ENCODE measurements at regions not wholly inside any gene's neighbourhood (a gene's known extent, or its start where the extent isn't known, plus 50 kb on each side); places are given as distances from the start of the nearest gene placed in this dataset.

- Histone ChIP-seq H3K23ac (ENCODE audit: low read length) (no peak overlapping the region), H4K8ac (ENCODE audit: low read depth, low read length) (no peak overlapping the region), H2AFZ (ENCODE audit: insufficient read depth, low read length, poor library complexity) (no peak overlapping the region), H3K36me3 (ENCODE audit: control insufficient read depth in 1 of 2, insufficient read depth in 2 of 2, low read length in 2 of 2) (no peaks in the 10 kb centered on the region), H2AK5ac (ENCODE audit: low read length) (no peak overlapping the region), H3K9ac (ENCODE audit: low read length) (no peak overlapping the region), H3K4me2 (ENCODE audit: low read length) (no peak overlapping the region), H3K18ac (ENCODE audit: low read length) (no peak overlapping the region), H3K4me1 (ENCODE audit: control insufficient read depth in 1 of 2, insufficient read depth in 2 of 2, low read length in 2 of 2) (no peaks in the 10 kb centered on the region), H3K14ac (ENCODE audit: low read length) (no peak overlapping the region), H2BK120ac (ENCODE audit: insufficient read depth, low read length, poor library complexity) (no peak overlapping the region), H4K12ac (ENCODE audit: low read depth, low read length) (no peak overlapping the region), H3K27me3 (ENCODE audit: insufficient read depth, low read length) (no peaks in the 10 kb centered on the region), H4K91ac (ENCODE audit: low read depth, low read length) (no peak overlapping the region), H3K27ac (ENCODE audit: low read depth, low read length) (no peak overlapping the region), H3K79me1 (ENCODE audit: low read length) (no peaks in the 10 kb centered on the region), H3K4me3 (ENCODE audit: low read depth, low read length) (no peak overlapping the region), H2BK12ac (ENCODE audit: low read length) (no peak overlapping the region), H2BK5ac (ENCODE audit: low read depth, low read length, poor library complexity) (no peak overlapping the region), H3K9me3 (ENCODE audit: insufficient read depth, low read depth, low read length) (no peaks in the 10 kb centered on the region), H3K4ac (ENCODE audit: low read depth, low read length) (no peak overlapping the region), H3K79me2 (ENCODE audit: control insufficient read depth, insufficient read depth, low read length, poor library complexity) (no peaks in the 10 kb centered on the region)
- no CpG with 5 or more reads among the region's 2 CpGs for WGBS (ENCODE audit: extremely low coverage, insufficient coverage, insufficient read length)
- no peak for DNase-seq
These were observed 561.1 kb upstream of the SETBP1 start for GRCh38 chr18:44119607-44120006.

DNA sequence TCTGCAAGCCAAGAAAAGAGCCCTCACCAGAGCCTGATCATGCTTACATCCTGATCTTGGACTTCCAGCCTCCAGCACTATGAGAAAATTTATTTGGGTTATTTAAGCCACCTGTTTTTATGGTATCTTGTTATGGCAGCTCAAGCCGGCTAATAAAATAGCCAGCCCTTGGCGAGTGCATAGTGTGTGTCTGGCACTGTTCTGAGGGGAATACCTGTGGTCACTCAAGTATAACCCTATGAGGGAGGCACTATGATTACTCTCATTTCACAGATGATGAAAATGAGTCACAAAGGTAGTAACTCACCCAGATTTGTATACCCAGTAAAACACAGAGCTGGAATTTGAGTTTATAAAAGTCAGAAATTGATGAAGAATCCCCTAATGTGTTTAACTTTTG is 556.9 kb upstream of the SETBP1 start:
- Histone ChIP-seq H4K91ac (ENCODE audit: low read depth, low read length) (no peak overlapping the region), H3K36me3 (ENCODE audit: control insufficient read depth in 1 of 2, insufficient read depth in 2 of 2, low read length in 2 of 2) (no peaks in the 10 kb centered on the region), H3K23ac (ENCODE audit: low read length) (no peak overlapping the region), H3K79me2 (ENCODE audit: control insufficient read depth, insufficient read depth, low read length, poor library complexity) (no peaks in the 10 kb centered on the region), H4K8ac (ENCODE audit: low read depth, low read length) (no peak overlapping the region), H3K79me1 (ENCODE audit: low read length) (no peaks in the 10 kb centered on the region), H2AK5ac (ENCODE audit: low read length) (no peak overlapping the region), H2AFZ (ENCODE audit: insufficient read depth, low read length, poor library complexity) (no peak overlapping the region), H3K27ac (ENCODE audit: low read depth, low read length) (no peak overlapping the region), H3K4ac (ENCODE audit: low read depth, low read length) (no peak overlapping the region), H3K27me3 (ENCODE audit: insufficient read depth, low read length) (no peaks in the 10 kb centered on the region), H3K9ac (ENCODE audit: low read length) (no peak overlapping the region), H3K9me3 (ENCODE audit: insufficient read depth, low read depth, low read length) (no peaks in the 10 kb centered on the region), H3K18ac (ENCODE audit: low read length) (no peak overlapping the region), H3K4me2 (ENCODE audit: low read length) (no peak overlapping the region), H2BK120ac (ENCODE audit: insufficient read depth, low read length, poor library complexity) (no peak overlapping the region), H3K4me1 (ENCODE audit: control insufficient read depth in 1 of 2, insufficient read depth in 2 of 2, low read length in 2 of 2) (no peaks in the 10 kb centered on the region), H4K12ac (ENCODE audit: low read depth, low read length) (no peak overlapping the region), H3K14ac (ENCODE audit: low read length) (no peak overlapping the region), H2BK12ac (ENCODE audit: low read length) (no peak overlapping the region), H3K4me3 (ENCODE audit: low read depth, low read length) (no peak overlapping the region), H2BK5ac (ENCODE audit: low read depth, low read length, poor library complexity) (no peak overlapping the region)
- no peak for DNase-seq
- WGBS (ENCODE audit: extremely low coverage, insufficient coverage, insufficient read length): no CpG with 5 or more reads among the region's 2 CpGs

DNA sequence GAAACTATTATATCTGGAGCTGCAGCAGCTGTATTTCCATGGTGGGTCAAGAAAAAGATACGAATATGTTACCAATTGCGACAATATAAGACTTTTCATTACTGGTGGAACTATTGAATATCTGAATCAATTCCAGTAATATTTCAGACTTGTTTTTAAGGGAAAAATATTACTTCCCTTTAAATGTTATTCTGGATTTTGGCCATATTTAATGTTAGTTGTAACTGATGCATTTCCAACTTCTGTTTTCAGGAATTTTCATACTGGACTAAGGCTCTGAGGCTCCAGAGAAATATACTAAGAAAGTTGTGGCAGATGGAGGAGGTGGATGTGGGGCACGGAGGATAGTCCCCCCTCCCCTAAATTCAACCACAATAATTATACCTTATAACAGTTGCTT is 555.2 kb upstream of the SETBP1 start:
- no peak overlapping the region for H3K18ac ChIP-seq (ENCODE audit: low read length)
- no peak overlapping the region for H2BK12ac ChIP-seq (ENCODE audit: low read length)
- H3K9ac ChIP-seq (ENCODE audit: low read length): no peak overlapping the region
- H3K27me3 ChIP-seq (ENCODE audit: insufficient read depth, low read length): no peaks in the 10 kb centered on the region
- no peak overlapping the region for H3K4ac ChIP-seq (ENCODE audit: low read depth, low read length)
- no peak overlapping the region for H3K4me3 ChIP-seq (ENCODE audit: low read depth, low read length)
- H4K91ac ChIP-seq (ENCODE audit: low read depth, low read length): no peak overlapping the region
- no peak overlapping the region for H2AFZ ChIP-seq (ENCODE audit: insufficient read depth, low read length, poor library complexity)
- no peak overlapping the region for H2BK120ac ChIP-seq (ENCODE audit: insufficient read depth, low read length, poor library complexity)
- H3K14ac ChIP-seq (ENCODE audit: low read length): no peak overlapping the region
- no peak overlapping the region for H4K12ac ChIP-seq (ENCODE audit: low read depth, low read length)
- no peaks in the 10 kb centered on the region for H3K36me3 ChIP-seq (ENCODE audit: control insufficient read depth in 1 of 2, insufficient read depth in 2 of 2, low read length in 2 of 2)
- H3K79me1 ChIP-seq (ENCODE audit: low read length): no peaks in the 10 kb centered on the region
- WGBS (ENCODE audit: extremely low coverage, insufficient coverage, insufficient read length): no CpG with 5 or more reads among the region's 3 CpGs
- no peaks in the 10 kb centered on the region for H3K9me3 ChIP-seq (ENCODE audit: insufficient read depth, low read depth, low read length)
- H3K23ac ChIP-seq (ENCODE audit: low read length): no peak overlapping the region
- H3K4me1 ChIP-seq (ENCODE audit: control insufficient read depth in 1 of 2, insufficient read depth in 2 of 2, low read length in 2 of 2): no peaks in the 10 kb centered on the region
- H3K4me2 ChIP-seq (ENCODE audit: low read length): no peak overlapping the region
- H2BK5ac ChIP-seq (ENCODE audit: low read depth, low read length, poor library complexity): no peak overlapping the region
- H4K8ac ChIP-seq (ENCODE audit: low read depth, low read length): no peak overlapping the region
- no peak overlapping the region for H3K27ac ChIP-seq (ENCODE audit: low read depth, low read length)
- DNase-seq: no peak
- H2AK5ac ChIP-seq (ENCODE audit: low read length): no peak overlapping the region
- H3K79me2 ChIP-seq (ENCODE audit: control insufficient read depth, insufficient read depth, low read length, poor library complexity): no peaks in the 10 kb centered on the region

GRCh38 chr18:44126598-44126997 is 554.1 kb upstream of the SETBP1 start:
- Histone ChIP-seq H3K9me3 (ENCODE audit: insufficient read depth, low read depth, low read length) (no peaks in the 10 kb centered on the region), H3K4ac (ENCODE audit: low read depth, low read length) (no peak overlapping the region), H4K12ac (ENCODE audit: low read depth, low read length) (no peak overlapping the region), H3K14ac (ENCODE audit: low read length) (no peak overlapping the region), H3K79me2 (ENCODE audit: control insufficient read depth, insufficient read depth, low read length, poor library complexity) (no peaks in the 10 kb centered on the region), H3K79me1 (ENCODE audit: low read length) (no peaks in the 10 kb centered on the region), H4K8ac (ENCODE audit: low read depth, low read length) (no peak overlapping the region), H2BK120ac (ENCODE audit: insufficient read depth, low read length, poor library complexity) (no peak overlapping the region), H3K4me1 (ENCODE audit: control insufficient read depth in 1 of 2, insufficient read depth in 2 of 2, low read length in 2 of 2) (no peaks in the 10 kb centered on the region), H3K18ac (ENCODE audit: low read length) (no peak overlapping the region), H3K9ac (ENCODE audit: low read length) (no peak overlapping the region), H3K27ac (ENCODE audit: low read depth, low read length) (no peak overlapping the region), H2BK12ac (ENCODE audit: low read length) (no peak overlapping the region), H3K36me3 (ENCODE audit: control insufficient read depth in 1 of 2, insufficient read depth in 2 of 2, low read length in 2 of 2) (no peaks in the 10 kb centered on the region), H4K91ac (ENCODE audit: low read depth, low read length) (no peak overlapping the region), H3K27me3 (ENCODE audit: insufficient read depth, low read length) (no peaks in the 10 kb centered on the region), H3K23ac (ENCODE audit: low read length) (no peak overlapping the region), H3K4me3 (ENCODE audit: low read depth, low read length) (no peak overlapping the region), H2AFZ (ENCODE audit: insufficient read depth, low read length, poor library complexity) (no peak overlapping the region), H2AK5ac (ENCODE audit: low read length) (no peak overlapping the region), H2BK5ac (ENCODE audit: low read depth, low read length, poor library complexity) (no peak overlapping the region), H3K4me2 (ENCODE audit: low read length) (no peak overlapping the region)
- no peak for DNase-seq

DNA sequence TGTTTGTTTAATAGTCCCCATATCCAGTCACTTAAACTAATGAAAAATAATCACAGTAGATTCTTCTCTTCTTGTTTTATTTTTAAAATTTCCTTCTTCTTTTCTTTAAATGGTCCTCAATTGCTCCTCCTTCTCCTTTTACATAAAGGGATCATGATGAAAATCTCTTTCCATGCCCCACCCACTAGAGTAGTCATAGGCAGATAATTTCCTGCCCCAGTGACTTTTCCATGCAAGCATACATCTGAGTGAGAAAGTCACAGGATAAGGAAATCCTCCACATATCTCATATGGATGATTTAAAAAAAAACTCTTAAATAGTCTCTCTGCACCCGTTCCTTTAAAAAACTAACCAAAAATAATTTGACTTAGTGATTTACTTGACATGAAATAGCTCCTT is 552.3 kb upstream of the SETBP1 start:
- no peaks in the 10 kb centered on the region for H3K36me3 ChIP-seq (ENCODE audit: control insufficient read depth in 1 of 2, insufficient read depth in 2 of 2, low read length in 2 of 2)
- no peak overlapping the region for H3K4ac ChIP-seq (ENCODE audit: low read depth, low read length)
- no peak overlapping the region for H3K14ac ChIP-seq (ENCODE audit: low read length)
- no peak overlapping the region for H3K23ac ChIP-seq (ENCODE audit: low read length)
- H2BK12ac ChIP-seq (ENCODE audit: low read length): no peak overlapping the region
- no peak overlapping the region for H3K4me2 ChIP-seq (ENCODE audit: low read length)
- H4K12ac ChIP-seq (ENCODE audit: low read depth, low read length): no peak overlapping the region
- H4K91ac ChIP-seq (ENCODE audit: low read depth, low read length): no peak overlapping the region
- no peak for DNase-seq
- H3K79me1 ChIP-seq (ENCODE audit: low read length): no peaks in the 10 kb centered on the region
- no peak overlapping the region for H3K27ac ChIP-seq (ENCODE audit: low read depth, low read length)
- H2BK120ac ChIP-seq (ENCODE audit: insufficient read depth, low read length, poor library complexity): no peak overlapping the region
- no CpG with 5 or more reads among the region's 1 CpG for WGBS (ENCODE audit: extremely low coverage, insufficient coverage, insufficient read length)
- H3K9me3 ChIP-seq (ENCODE audit: insufficient read depth, low read depth, low read length): no peaks in the 10 kb centered on the region
- no peak overlapping the region for H3K18ac ChIP-seq (ENCODE audit: low read length)
- no peak overlapping the region for H3K9ac ChIP-seq (ENCODE audit: low read length)
- H2BK5ac ChIP-seq (ENCODE audit: low read depth, low read length, poor library complexity): no peak overlapping the region
- no peak overlapping the region for H2AFZ ChIP-seq (ENCODE audit: insufficient read depth, low read length, poor library complexity)
- H2AK5ac ChIP-seq (ENCODE audit: low read length): no peak overlapping the region
- no peaks in the 10 kb centered on the region for H3K79me2 ChIP-seq (ENCODE audit: control insufficient read depth, insufficient read depth, low read length, poor library complexity)
- no peak overlapping the region for H3K4me3 ChIP-seq (ENCODE audit: low read depth, low read length)
- no peak overlapping the region for H4K8ac ChIP-seq (ENCODE audit: low read depth, low read length)
- no peaks in the 10 kb centered on the region for H3K4me1 ChIP-seq (ENCODE audit: control insufficient read depth in 1 of 2, insufficient read depth in 2 of 2, low read length in 2 of 2)
- no peaks in the 10 kb centered on the region for H3K27me3 ChIP-seq (ENCODE audit: insufficient read depth, low read length)

All from trophoblast cell (in vitro differentiated cells and primary cell).